ENCODE measurements at regions not wholly inside any gene's neighbourhood (a gene's known extent, or its start where the extent isn't known, plus 50 kb on each side); places are given as distances from the start of the nearest gene placed in this dataset.

- Histone ChIP-seq H3K27ac (no peak overlapping the region), H3K4me1 (no peaks in the 10 kb centered on the region), H3K4me3 (no peak overlapping the region), H3K9ac (ENCODE audit: low read depth in 2 of 2, low read length in 2 of 2) (no peak overlapping the region), H3K27me3 (no peaks in the 10 kb centered on the region), H3K9me3 (no peaks in the 10 kb centered on the region), H3K36me3 (no peaks in the 10 kb centered on the region)
- DNase-seq, result no peak
- TF ChIP-seq, protein P1, sequence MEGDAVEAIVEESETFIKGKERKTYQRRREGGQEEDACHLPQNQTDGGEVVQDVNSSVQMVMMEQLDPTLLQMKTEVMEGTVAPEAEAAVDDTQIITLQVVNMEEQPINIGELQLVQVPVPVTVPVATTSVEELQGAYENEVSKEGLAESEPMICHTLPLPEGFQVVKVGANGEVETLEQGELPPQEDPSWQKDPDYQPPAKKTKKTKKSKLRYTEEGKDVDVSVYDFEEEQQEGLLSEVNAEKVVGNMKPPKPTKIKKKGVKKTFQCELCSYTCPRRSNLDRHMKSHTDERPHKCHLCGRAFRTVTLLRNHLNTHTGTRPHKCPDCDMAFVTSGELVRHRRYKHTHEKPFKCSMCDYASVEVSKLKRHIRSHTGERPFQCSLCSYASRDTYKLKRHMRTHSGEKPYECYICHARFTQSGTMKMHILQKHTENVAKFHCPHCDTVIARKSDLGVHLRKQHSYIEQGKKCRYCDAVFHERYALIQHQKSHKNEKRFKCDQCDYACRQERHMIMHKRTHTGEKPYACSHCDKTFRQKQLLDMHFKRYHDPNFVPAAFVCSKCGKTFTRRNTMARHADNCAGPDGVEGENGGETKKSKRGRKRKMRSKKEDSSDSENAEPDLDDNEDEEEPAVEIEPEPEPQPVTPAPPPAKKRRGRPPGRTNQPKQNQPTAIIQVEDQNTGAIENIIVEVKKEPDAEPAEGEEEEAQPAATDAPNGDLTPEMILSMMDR (IDR thresholded peaks at IDR 0.05), result no peak
- intact Hi-C loops (cut with DNase I), result no loop called here
Measured at GRCh38 chr10:20429742-20430141, 467.4 kb downstream of the NEBL start.

DNA sequence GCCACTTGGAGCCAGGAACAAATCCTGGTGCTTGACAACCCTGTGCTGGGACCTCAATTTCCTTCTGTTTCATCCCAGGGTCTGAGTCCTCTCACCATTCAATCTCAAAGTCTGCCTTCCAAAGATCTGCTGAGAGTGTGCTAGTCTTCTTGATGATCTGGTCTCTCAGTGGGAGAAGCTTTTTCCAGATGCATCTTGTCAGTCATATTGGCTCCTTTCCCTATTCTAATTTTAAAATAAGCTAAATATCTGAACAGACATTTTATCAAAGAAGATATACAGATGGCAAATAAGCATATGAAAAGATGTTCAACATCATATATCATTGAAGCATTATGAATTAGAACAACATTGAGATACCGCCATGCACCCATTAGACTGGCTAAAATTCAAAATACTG lies 469.3 kb downstream of the NEBL start:
- Histone ChIP-seq H3K4me3 (no peak overlapping the region), H3K27ac (no peak overlapping the region), H3K9ac (ENCODE audit: low read depth in 2 of 2, low read length in 2 of 2) (no peak overlapping the region), H3K9me3 (no peaks in the 10 kb centered on the region), H3K27me3 (no peaks in the 10 kb centered on the region), H3K36me3 (no peaks in the 10 kb centered on the region), H3K4me1 (no peaks in the 10 kb centered on the region)
- intact Hi-C loops (cut with DNase I), result no loop called here
- no peak for DNase-seq
- TF ChIP-seq, protein P1 (IDR thresholded peaks at IDR 0.05), result no peak

DNA sequence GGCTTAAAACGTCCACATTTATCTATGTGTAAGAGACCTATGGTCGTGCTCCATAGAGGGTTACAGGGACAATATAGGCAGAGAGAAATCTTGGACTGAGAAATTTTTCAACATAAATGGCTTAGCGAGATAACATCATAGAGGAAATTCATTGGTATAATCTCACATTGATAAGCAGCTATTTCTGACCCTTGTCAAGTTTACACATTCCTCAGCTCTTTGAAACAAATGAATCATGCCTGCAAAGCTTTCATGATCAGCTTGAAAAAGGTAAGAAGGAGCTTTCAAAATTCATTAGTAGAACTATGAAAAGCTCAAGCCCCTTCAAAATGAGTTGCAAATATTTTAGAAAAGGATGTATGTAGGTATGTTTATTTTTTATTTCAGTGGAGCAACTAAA lies 478.8 kb downstream of the NEBL start:
- H3K9ac ChIP-seq (ENCODE audit: low read depth in 2 of 2, low read length in 2 of 2), result no peak overlapping the region
- no peaks in the 10 kb centered on the region for H3K36me3 ChIP-seq
- TF ChIP-seq, protein P1 (IDR thresholded peaks at IDR 0.05), result no peak
- intact Hi-C loops (cut with DNase I), result no loop called here
- H3K9me3 ChIP-seq, result no peaks in the 10 kb centered on the region
- no peak overlapping the region for H3K27ac ChIP-seq
- no peak for DNase-seq
- no peaks in the 10 kb centered on the region for H3K4me1 ChIP-seq
- no peaks in the 10 kb centered on the region for H3K27me3 ChIP-seq
- no peak overlapping the region for H3K4me3 ChIP-seq

- intact Hi-C loops (cut with DNase I), result no loop called here
- Histone ChIP-seq H3K4me3 (no peak overlapping the region), H3K27ac (no peak overlapping the region), H3K9me3 (no peaks in the 10 kb centered on the region), H3K9ac (ENCODE audit: low read depth in 2 of 2, low read length in 2 of 2) (no peak overlapping the region), H3K27me3 (no peaks in the 10 kb centered on the region), H3K4me1 (no peaks in the 10 kb centered on the region), H3K36me3 (no peaks in the 10 kb centered on the region)
- no peak for DNase-seq
- TF ChIP-seq, protein P1 (IDR thresholded peaks at IDR 0.05), result no peak
Measured at GRCh38 chr10:20417791-20418190, 479.3 kb downstream of the NEBL start.

DNA sequence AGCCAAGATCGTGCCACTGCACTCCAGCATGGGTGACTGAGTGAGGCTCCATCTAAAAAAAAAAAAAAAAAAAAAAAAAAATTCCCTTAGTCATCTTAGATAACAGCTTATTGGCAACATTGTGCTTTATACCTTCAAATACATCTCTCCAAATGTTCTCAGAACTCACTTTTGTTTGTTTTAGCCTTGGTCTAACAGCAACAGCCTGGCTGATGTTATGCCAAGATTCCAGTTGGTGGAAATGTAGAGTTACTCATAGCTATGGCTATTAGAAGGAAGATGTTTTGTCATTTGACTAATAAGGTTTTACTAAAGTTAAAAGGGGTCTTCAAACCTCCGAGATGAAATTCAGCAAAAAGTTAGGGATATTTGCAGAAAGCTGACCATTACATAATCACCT lies 481.4 kb downstream of the NEBL start:
- no peak for DNase-seq
- Histone ChIP-seq H3K27ac (no peak overlapping the region), H3K9ac (ENCODE audit: low read depth in 2 of 2, low read length in 2 of 2) (no peak overlapping the region), H3K4me1 (no peaks in the 10 kb centered on the region), H3K27me3 (no peaks in the 10 kb centered on the region), H3K4me3 (no peak overlapping the region), H3K36me3 (no peaks in the 10 kb centered on the region), H3K9me3 (no peaks in the 10 kb centered on the region)
- intact Hi-C loops (cut with DNase I), result no loop called here
- TF ChIP-seq, protein P1 (IDR thresholded peaks at IDR 0.05), result no peak

GRCh38 chr10:20407357-20407756 lies 489.8 kb downstream of the NEBL start:
- no peaks in the 10 kb centered on the region for H3K27me3 ChIP-seq
- no peak overlapping the region for H3K9ac ChIP-seq (ENCODE audit: low read depth in 2 of 2, low read length in 2 of 2)
- H3K4me3 ChIP-seq, result no peak overlapping the region
- intact Hi-C loops (cut with DNase I), result no loop called here
- no peak overlapping the region for H3K27ac ChIP-seq
- no peaks in the 10 kb centered on the region for H3K9me3 ChIP-seq
- DNase-seq, result no peak
- no peaks in the 10 kb centered on the region for H3K36me3 ChIP-seq
- no peaks in the 10 kb centered on the region for H3K4me1 ChIP-seq
- TF ChIP-seq, protein P1 (IDR thresholded peaks at IDR 0.05), result no peak
